ENCODE measurements at regions not wholly inside any gene's neighbourhood (a gene's known extent, or its start where the extent isn't known, plus 50 kb on each side); places are given as distances from the start of the nearest gene placed in this dataset.
"Not testable (repeated sequence)": the region's sequence is repeated elsewhere in the genome, so short reads cannot be mapped to it uniquely, and the experiment has no call there.

DNA sequence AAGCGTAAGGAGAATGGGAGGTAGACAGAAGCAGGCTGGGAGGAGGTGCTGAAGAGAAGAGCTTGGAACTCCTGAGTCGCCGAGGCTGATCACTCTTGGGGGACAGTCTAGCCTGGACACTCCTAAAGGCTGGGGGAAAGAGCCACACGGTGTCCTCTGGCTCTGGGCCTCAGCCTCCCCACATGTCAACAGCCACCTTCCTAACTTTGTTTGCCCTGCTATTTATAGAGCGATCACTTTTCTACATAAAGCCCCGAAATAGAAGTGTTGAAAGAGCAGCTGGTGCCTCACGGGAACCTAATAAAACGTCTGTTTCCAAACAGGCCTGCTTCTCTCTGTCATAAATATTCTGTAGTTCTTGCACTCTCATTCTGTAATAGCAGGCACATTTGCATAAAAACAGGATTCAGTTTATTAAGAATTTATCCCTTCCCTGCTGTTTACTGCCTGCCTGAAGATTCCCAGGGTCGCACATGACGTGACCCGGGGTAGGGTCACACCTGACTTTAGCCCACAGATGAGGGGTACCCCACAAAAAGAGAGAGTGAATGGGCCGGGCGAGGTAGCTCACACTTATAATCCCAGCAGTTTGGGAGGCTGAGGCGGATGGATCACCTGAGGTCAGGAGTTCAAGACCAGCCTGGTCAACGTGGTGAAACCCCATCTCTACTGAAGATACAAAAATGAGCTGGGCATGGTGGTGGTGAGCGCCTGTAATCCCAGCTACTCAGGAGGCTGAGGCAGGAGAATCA lies 212.5 kb downstream of the TOMM20 start:
- no peak for DNase-seq

DNA sequence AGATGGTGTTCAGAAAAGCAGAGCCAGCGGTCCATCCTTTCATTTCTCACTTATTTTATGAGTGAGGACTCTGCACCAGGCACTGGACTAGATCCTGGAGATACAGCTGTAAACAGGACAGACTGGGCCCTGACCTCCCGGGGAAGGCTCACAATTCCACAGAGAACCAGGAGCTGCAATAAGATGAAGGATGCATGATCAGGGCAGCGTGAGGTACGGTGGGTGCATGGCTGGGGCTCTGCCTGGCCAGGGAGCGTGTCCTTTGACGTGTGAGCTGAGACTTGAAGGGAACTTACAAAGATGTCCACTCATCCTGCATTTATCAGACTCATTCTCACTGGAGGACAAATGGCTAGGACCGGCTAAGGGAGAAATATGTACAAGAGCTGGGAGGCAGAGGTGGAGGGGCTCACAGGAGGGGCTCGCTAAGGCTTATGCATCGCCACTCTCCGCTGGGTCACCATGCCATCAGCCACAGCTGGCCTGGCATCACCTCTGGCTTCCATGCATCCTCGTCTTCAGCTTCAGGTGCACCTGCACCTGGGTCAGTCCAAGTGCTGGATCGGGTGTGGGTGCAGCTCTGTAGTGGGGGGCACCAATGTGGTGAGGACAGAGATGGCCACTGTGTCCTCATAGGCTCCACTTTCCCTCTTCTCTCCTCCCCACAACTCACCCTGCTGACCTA lies 213.9 kb downstream of the TOMM20 start:
- DNase-seq = no peak

DNA sequence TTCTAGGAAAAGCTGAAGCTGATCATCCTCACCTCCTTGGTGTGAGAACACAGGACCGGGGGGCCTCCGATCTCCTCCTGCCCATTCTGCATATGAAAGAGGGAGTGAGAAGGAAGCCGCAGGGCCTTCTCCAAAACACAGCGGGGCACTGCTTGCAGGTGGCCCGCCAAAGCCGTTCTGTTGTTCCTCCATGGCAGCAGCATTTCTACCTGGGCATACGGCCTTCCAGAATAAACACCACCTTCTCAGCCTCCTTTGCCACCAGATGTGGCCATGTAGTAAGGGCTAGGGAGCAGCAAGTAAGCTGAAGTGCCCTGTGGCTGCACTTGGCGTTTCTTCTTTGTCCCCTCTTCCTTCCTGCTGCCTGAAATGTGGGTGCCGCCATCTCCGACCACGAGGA lies 214.9 kb downstream of the TOMM20 start:
- DNase-seq = no peak

DNA sequence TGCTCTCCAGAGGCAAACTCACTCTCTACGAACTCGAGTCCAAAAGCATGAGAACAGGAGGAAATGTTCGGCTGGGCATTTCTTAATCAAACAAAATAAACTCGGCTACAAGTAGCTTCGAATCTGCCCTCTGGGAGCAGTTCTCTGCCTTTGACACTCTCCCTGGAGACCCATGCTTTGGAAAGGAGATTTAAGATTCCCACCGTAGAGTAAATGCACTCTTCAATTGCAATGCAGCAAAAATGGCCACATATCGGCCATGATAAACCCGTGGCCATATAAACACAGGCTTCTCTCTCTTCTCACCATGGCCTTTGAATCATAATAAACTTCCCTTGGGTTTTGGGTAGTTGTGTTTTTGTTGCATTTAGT lies 215.4 kb downstream of the TOMM20 start:
- no peak for DNase-seq

DNA sequence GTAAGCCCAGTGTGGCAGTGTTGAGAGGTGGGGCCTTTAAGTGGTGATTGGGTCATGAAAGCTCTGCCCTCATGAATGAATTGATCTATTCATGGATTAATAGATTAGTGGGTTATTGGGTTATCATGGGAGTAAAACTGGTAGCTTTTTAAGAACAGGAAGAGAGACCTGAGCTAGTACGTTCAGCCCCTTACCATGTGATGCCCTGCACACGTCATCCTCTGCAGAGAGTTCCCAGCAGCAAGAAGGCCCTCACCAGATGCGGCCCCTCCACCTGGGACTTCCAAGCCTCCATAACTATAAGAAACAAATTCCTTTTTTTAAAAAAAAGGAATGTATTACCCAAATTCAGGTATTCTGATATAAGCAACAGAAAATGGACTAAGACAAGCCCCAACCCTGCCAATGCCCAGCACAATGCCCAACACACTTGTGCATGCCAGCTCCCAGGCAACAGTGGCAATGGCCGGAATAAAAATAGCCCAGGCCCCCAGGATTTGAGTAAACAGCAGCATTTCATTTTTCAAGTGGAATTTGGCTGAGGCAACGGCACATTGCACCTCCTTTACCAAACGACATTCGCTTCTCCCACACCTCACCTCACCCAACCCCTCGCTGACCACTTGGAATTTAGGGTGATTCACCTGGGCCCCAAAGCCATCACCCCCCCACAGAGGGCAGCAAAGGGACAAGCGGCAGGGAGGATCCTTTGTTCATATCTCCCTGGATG lies 215.9 kb downstream of the TOMM20 start:
- DNase-seq = no peak

DNA sequence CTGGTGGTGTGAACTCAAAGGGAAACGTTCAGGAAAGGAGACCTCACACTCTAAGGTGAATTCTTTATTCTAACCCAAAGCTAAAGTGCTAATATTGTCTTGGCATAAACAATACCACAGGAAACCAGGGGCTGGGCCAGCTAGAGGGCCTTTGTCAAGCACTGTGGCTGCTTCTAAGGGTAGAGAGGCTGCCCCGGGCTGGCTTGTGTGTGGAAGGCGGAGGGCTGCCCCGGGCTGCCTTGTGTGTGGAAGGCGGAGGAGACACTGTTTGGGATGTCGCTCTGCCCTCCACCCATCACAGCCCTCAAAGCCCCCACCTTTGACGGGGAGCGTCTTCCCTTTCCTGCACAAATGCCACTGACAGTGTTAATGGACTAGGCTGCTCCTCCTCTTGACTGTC lies 216.8 kb downstream of the TOMM20 start:
- peak; percentile 33 for DNase-seq

DNA sequence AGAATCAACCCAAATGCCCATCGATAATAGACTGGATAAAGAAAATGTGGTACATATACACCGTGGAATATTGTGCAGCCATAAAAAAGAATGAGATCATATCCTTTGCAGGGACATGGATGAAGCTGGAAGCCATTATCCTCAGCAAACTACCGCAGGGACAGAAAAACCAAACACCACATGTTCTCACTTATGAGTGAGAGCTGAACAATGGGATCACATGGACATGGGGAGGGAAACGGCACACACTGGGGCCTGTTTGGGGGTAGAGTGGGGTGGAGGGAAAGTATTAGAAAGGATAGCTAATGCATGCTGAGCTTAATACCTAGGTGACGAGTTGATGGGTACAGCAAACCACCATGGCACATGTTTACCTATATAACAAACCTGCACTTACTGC lies 217.5 kb downstream of the TOMM20 start:
- DNase-seq = not testable (repeated sequence)

DNA sequence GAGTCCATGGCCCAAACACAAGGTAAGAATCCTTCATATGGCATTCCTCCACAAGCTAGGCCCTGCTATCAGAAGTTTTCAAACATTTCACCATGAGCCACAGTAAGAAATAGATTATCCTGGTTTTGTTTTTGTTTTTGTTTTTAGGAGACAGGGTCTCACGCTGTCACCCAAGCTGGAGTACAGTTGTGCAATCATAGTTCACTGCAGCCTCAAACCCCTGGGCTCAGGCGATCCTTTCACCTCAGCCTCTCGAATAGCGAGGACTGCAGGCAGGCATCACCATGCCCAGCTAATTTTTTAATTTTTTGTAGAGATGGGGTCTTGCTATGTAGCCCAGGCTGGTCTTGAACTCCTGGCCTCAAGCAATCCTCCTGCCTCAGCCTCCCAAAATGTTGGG lies 218.8 kb downstream of the TOMM20 start:
- no peak for DNase-seq

DNA sequence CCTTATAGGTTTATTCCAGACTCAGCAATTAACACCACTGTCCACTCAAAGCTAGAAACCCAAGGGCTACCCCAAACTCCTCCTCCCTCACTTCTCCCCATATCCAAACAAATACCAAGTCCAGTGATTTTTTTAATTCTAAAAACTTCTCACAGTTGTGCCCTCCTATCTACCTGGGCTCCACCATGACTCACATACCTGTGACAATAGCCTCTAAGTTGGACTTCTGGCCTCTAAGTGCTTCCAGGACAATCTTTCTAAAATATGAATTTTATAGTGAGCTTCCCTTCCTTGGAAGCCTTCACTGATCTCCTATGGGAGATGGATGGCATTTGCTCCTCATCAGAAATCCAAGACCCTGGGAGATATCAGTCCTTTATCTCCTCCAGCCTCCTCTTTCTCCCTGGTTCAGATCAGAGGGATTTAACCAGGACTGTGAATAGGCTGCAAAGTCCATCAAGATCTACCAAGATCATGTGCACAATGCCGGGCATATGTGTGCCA lies 219.3 kb downstream of the TOMM20 start:
- DNase-seq = no peak

DNA sequence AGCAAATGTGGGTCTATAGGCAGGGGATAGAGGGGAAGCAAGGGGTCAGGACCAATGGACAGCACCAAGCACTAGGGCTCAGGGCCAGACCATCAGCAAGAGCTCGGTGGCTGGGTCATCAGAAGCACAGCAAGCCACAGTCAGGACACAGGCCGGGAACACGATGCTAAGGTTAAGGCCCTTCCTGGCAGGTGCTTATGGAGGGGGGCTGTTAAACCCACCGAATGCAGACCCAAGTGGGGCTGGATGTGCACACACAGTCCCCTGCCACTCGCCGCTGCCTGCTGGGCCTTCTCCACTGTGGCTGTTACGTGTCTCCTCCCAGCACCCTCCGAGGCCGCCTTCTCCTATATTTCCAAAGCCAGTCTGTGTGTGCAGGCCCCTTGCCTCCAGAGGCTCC lies 220.1 kb downstream of the TOMM20 start:
- DNase-seq = no peak

DNA sequence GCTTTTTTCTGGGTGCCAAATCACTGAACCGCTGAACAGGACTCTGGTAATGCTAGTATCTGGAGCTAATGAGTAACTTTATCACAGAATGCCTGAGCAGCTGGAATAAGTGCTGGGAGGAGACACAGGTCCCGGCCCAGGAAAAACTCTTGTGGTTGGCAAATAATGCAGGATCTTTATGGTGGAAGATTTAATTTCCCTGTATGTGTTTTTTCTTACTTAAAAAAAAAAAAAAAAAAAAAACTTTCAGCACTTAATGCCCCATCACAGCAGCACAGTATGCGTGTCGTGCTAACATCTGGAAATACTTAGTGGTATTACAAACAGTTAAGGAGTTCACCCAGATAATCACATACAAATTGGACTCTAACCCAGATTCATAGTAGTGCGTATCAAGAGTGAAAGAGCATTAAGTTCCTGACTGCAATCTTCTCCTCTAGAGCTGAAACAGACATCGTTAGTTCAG lies 220.7 kb downstream of the TOMM20 start:
- no peak for DNase-seq

DNA sequence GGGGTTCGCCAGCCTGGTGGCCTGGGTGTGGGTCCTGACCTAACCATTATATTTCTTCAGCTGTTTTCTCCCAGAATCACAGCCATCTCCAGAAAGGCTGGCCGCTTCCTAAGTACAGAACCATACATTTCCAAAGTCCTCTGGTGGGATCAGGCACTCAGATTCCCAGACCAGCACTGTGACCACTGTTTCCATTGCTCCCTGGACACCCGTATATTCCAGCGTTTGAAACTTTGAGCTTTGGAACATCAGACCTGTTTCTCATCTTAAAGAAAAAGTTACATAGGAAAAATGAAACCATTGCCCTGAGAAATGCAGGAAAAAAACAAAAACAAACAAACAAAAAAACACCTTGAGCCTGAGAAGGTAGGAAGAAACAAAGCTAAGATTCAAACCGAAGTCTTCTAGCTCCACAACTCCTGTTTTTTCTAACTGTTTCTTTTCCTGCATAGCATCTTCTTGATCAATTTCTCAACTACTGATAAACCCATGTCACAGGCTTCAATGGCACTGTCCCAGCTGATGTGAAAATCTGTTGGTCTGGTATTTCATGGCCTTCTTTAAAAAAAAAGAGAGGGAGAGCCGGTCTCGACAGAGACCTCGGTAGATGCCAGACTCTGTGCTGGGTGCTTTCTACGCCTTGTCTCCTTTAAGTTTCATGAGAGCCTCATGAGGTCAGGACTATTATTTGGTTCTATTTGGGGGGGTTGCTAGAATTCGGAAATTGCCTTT lies 221.3 kb downstream of the TOMM20 start:
- no peak for DNase-seq

DNA sequence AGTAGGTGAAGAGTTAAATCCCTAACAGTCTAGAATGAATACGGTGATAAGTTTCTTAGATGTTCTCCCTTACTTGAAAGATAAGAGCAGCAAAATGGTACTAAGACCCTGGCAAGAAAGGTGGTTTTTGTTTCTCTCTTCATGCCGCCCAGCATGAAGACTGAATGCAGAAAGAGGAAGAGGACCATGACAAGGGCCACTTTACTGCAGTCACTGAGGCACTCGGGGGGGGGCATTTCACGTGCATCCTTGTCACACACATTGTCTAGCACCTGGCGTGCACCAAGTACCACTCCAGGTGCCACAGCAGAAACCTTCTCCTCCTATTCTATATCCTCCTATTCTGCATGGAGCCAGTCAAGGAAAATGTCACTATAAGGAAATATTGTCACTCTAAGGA lies 222.0 kb downstream of the TOMM20 start:
- no peak for DNase-seq

DNA sequence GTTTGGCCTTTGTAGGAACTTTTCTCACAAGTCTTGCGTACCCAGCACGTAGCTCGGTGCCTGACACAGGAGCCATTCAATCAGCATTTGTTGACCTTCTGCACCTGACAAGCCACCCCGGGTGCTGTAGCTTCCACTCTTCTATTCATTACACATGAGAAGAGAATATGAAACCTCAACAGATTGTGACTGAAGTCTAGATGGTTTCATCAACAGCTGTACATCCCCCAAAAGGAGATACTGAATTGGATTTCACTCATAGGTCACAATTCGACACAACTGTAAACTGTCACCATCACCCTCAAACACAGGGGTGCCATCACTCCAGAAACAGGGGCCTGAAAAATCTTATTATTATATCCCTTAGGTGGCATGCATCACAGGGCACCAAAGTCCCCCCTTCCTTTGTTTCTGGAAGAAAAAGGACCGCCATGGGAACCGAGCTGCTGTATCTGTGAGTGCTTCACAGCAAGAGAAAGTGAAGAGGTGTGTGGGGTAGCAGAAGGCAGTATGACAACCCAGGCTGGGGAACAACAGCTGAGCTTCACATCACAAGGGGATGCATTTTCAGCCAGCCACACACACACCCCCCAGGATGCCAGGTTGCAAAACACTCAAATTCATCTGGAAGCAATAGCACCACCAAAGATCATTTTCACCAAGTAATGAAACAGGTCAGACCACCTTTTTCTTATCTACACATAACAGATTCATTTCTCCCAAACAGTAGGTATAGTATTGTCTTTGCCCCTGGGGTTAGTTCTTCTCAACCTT lies 225.7 kb downstream of the TOMM20 start:
- DNase-seq = no peak

DNA sequence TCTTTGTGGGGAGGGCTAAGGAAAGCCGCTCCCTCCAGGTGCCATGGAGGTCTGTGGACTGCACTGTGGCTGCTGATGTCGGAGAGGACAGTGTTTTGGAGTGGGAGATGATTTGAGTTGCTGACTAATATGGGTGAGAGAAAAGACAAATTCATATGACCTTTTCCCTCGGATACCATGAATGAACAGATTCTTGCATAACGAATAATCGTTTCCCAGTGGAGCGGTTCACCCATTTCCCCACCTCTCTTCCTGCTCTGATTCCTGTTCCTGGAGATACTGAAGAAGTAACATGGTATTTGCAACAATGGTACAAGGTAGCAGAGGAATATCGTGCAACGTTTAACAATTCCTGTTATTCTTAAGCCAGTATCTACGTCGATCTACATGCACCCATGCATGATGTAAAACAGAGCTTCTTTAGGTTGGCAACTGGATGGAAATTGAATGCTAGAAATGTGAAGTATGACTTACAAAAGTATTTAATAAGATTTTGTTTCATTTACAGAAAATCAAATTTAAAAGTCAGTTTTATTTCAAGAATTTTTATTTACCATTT lies 227.1 kb downstream of the TOMM20 start:
- no peak for DNase-seq

DNA sequence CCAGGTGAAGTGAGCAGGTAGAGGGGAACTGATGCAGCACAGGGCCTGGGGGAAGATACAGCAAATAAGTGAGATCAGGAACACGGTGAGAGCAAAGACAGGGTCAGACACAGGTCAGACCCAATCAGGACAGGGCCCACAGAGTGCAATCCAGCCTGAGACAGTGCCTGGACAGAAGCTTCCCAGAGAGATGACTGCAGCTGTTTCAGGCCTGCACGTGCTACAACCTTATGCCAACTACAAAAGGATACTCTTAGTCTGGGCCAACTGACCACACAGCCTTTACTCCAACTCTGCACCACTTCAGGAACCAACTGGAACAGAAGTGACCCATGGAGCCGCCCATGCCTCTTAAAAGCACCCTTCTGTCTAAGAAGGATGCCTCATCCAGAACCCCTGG lies 228.0 kb downstream of the TOMM20 start:
- DNase-seq = no peak

DNA sequence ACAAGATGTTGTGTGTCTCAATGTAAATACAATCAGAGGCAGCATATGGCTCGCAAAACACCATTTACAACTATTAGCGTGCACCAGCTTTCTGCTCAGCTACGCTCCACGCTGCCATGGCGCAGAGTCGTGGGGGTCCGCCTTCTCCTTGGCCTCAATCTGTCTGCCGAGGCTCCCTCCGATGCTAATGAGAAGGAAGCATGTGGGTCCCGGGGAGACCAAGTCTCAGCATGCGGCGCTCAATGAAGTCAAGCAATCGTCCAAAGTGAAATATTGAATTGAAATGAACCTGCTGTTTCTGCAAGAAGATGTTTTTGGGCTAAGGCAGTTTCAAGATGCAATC lies 228.9 kb downstream of the TOMM20 start:
- DNase-seq = no peak

DNA sequence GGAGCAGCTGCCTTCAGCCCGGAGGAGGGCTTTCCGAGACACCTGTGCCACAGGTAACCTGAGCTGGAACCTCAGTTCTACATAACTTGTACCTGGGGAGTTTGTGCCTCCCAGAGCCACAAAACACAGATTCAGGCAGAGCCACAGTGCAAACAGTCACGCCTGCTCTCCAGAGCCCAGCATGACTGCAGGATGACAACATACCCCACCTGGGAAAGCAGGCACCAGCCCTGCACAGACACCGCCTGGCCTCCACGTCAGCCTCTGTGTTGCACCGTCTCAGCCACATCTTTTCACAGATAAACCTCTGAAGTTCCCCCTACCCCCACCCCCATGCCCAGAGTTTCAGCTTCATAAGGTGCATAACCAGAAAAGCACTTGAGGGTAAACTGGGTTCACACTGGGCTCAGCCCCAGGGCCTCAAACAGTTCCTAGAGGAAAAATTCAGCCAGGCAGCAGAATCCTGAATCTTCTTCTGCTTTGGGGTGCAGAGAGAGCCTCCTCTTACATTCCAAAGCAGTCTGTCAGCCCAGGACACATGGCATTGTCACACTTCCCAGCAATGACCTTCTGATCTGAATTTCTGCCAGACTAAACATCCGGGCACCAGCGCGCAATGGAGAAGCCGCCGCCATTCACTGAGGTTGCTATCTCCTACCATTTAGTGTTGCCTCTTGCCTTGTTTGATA lies 229.5 kb downstream of the TOMM20 start:
- DNase-seq = no peak

DNA sequence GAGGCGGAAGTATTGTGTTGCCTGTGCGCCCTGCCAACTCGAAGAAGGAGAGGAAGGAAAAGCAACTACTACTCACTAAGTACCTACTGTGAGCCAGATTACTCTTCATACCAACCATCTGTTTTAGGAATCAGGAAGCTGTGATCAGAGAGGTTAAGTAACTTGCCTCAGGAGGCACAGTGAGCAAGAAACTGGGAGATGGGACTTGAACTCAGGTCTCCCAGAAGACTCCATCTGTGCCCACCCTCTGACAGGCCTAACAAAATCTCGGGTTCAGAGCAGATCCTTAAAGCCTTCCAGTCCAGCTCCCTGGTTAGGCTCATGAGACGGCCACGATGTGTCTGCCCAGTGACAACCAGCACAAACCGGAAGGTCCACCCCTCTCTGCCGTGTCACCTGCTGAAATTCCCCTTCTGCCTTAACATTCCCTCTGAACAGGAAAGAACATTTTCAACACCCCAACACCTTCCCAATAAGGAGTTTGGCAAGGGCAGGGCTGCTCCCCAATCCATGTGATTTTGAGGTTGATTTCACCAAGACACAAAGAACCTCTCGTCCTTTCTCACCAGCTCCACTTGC lies 230.1 kb downstream of the TOMM20 start:
- no peak for DNase-seq

DNA sequence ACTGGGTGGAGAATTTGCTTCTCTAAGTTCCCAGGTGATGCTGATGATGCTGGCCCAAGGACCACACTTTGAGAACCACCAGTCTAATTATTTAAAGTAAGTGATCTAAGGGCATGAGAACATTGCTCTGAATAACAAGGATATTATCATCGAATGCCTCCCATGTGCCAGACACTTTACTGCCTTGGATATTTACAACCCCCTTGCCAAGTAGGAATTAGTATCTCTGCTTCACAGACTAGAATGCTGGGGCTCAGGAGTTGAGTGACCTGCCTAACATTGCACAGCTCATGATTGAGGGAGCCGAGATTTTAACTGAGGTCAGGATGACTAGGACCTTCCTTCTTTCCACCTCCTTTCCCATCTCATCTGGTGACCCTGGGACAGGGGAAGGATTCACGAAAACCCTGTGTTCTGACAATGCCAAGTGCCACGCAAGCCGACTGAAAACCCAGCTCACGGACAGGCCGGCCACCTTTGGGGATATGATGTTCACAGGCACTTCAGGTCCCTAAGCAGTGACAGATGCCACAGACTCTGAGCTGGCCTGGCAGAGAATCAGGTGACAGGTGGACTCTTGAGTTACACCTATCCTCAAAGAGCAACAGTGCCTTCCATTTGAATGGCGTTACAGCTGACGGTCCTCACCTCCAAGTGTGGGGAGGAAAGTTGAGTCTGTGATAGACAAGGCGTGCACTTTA lies 230.7 kb downstream of the TOMM20 start:
- no peak for DNase-seq

All from T-helper 9 cell (primary cell).